Coronary artery (tissue), 2 donors: ENCODE measurements at regions not wholly inside any gene's neighbourhood (a gene's known extent, or its start where the extent isn't known, plus 50 kb on each side); places are given as distances from the start of the nearest gene placed in this dataset.

ENCODE experiments used
- DNase-seq: peaks from one replicate; pipeline ENCODE4 v3.0.0-alpha.2; 2017; ENCODE audit warnings: low spot score
- H3K27ac ChIP-seq, 2 donors: fragments of 200-600 bp; sonication (generic); one replicate each; pipeline ENCODE4 v1.5.1; 2016 to 2019
- H3K4me3 ChIP-seq: fragments of 200-600 bp; sonication (generic); 2 replicates; pipeline ENCODE4 v1.5.1; 2016; ENCODE audit warnings: mild to moderate bottlenecking, moderate library complexity
- TF ChIP-seq, protein P1 (sequence below): fragments of 200-600 bp; sonication (generic); IDR thresholded peaks from one replicate; pipeline ENCODE4 v1.5.1; 2019; ENCODE audit warnings: antibody characterized with exemption

DNA sequence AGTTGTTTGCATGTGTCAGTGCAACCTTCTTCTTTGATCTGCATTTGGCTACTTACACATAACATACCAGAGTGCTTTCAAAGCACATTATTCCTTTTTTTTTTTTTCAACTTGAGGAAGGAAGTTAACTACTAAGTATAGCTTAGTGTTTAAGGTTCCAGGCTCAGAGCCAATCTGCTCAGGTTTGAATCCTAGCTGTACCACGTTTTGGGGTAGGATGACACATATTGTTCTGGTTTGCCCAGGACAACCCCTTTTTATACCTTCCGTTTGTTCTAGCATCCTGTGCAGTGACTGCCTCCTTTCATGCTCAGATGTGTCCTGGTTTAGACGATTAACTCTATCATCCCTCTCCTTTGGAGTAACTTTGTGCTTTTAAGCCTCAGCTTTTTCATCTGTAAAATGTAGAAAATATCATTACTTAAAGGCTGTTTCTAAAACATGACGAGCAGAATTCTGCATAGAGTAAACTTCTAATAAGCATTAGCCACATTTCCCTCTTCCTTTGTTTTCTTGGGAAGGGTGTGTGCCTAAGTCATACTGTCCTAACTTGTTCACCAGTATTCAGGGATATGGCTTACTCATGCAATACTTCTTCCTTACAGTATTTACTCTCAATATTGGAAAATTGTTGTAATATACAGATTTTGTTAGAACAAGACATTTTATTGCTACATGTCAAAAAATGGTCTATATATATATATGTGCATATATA, 281.3 kb downstream of the C4orf33 start:
- no peak for DNase-seq
- TF ChIP-seq, protein P1, sequence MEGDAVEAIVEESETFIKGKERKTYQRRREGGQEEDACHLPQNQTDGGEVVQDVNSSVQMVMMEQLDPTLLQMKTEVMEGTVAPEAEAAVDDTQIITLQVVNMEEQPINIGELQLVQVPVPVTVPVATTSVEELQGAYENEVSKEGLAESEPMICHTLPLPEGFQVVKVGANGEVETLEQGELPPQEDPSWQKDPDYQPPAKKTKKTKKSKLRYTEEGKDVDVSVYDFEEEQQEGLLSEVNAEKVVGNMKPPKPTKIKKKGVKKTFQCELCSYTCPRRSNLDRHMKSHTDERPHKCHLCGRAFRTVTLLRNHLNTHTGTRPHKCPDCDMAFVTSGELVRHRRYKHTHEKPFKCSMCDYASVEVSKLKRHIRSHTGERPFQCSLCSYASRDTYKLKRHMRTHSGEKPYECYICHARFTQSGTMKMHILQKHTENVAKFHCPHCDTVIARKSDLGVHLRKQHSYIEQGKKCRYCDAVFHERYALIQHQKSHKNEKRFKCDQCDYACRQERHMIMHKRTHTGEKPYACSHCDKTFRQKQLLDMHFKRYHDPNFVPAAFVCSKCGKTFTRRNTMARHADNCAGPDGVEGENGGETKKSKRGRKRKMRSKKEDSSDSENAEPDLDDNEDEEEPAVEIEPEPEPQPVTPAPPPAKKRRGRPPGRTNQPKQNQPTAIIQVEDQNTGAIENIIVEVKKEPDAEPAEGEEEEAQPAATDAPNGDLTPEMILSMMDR: no peak
- Histone ChIP-seq H3K27ac (no peak overlapping the region), H3K4me3 (no peak overlapping the region)

DNA sequence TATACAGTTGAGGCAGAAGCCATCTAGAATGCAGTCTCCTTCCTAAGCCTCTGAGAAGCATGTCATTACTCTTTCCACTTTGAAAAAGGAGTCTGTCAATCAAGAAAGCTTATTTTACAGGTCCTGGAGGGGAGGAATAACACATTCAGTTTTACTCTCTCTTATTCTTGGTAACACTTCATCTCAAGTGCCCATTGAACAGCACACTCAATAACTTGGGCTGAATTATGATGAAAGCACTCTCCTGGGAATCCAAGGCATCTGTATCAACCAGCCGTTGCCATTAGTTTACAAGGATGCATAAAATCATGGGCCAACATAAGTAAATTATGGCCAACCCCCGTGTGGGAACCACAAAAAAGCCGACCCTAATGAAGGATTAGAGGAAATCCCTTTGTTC, 282.4 kb downstream of the C4orf33 start:
- no peak for DNase-seq
- Histone ChIP-seq H3K4me3 (no peak overlapping the region), H3K27ac (no peak overlapping the region)
- TF ChIP-seq, protein P1: no peak

DNA sequence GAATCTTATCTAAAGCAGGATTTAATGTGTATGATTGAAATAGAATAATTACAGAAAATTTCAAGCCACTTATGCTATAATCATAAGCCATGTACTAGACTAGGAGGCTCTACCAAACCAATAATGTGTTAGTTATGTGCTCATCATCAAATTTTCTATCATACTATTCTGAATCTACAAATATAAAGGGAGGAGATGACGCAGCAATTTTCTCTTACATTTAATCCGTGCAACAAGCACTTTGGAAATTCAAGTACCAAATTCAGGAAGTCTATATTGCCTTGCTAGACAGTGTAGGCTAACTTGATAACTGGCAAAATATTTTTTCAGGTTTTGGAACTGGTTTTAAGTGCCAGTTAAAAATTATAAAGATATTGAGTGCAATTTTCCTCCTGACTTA, 283.5 kb downstream of the C4orf33 start:
- DNase-seq: no peak
- TF ChIP-seq, protein P1: no peak
- no peak overlapping the region for H3K27ac ChIP-seq
- H3K4me3 ChIP-seq: no peak overlapping the region

DNA sequence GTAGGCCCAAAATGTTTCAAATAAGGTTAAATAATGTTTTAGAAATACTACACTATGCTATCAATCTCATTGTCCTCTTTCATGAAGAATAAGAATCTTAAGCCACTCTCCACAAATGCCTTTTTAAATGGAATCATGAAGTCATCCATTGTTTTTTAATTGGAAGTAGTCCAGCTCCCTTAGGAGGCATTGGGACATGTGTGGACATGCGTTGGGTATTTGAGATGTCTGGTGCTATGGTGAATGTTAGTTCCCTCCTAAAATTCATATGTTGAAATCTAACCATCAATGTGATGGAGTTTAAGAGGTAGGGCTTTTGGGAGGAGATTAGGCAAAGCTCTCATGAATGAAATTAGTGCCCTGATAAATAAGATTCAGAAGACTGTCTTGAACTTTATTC, 289.0 kb downstream of the C4orf33 start:
- no peak overlapping the region for H3K4me3 ChIP-seq
- no peak for DNase-seq
- no peak overlapping the region for H3K27ac ChIP-seq
- TF ChIP-seq, protein P1: no peak

DNA sequence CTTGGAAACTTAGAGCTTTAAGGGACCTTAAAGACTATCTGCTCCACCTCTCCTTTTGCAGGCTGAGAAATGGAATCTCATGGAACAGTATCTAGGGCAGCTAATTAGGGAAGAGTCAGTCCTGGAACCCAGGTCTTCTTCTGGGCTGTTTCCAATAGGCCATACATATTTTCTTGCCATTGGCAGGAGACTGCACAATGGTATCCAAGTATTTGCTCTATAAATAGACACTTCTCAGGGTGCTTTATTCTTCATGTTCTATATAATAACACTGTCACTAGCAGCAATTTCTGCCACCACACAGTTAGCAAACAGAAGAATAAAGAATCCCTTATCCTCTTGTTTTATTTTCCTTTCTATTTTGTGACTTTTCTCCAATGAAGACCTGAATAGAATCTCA, 291.7 kb downstream of the C4orf33 start:
- Histone ChIP-seq H3K27ac (no peak overlapping the region), H3K4me3 (no peak overlapping the region)
- TF ChIP-seq, protein P1: no peak
- no peak for DNase-seq

DNA sequence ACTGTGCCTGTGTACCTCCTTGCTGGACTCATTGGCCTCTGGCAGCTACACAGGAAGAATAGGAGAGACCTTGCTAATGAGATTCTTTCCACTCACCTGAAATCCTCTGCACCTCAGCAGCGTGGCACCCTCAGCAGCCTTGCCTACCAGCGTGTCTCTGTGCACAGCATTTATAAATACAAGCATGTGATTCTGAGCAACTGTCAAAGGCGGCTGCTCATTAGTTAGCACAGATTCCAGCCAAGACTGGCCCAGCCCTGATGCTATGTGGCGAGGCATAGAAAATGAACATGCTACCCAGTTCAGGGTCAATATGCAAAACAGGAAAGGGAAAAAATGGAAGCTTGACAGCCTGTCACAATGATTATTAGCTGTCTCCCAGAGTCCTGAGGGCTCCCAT, 298.0 kb downstream of the C4orf33 start:
- DNase-seq: no peak
- no peak overlapping the region for H3K27ac ChIP-seq
- no peak overlapping the region for H3K4me3 ChIP-seq
- TF ChIP-seq, protein P1: no peak

DNA sequence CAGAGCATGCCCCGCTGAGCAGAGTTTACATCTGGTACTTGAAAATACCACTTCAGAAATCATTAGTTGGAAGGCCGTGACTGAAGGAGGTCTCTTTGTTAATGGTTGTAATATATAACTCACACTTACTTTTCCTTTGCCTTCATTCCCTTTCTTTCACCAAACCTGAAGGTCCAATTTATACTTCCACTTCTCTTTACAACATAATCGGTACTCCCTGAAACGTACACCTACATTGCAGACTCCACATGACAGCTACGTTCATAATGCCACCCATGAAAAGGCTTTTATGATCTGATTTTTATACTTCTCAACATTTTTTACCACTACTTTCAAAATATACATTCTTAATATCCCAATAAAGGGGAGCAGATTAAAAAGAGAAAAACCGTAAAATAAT, 298.7 kb downstream of the C4orf33 start:
- H3K4me3 ChIP-seq: no peak overlapping the region
- H3K27ac ChIP-seq: no peak overlapping the region
- TF ChIP-seq, protein P1: no peak
- DNase-seq: no peak
